VCaP (cell line): ENCODE measurements at regions not wholly inside any gene's neighbourhood (a gene's known extent, or its start where the extent isn't known, plus 50 kb on each side); places are given as distances from the start of the nearest gene placed in this dataset.

Source experiments
- H3K27ac ChIP-seq: fragments of 450-650 bp; 2 replicates; pipeline ENCODE4 v1.5.1; 2017
- CTCF ChIP-seq: fragments of 450-650 bp; conservative IDR thresholded peaks from 2 replicates; pipeline ENCODE4 v1.5.1; 2017; ENCODE audit warnings: mild to moderate bottlenecking, moderate library complexity

DNA sequence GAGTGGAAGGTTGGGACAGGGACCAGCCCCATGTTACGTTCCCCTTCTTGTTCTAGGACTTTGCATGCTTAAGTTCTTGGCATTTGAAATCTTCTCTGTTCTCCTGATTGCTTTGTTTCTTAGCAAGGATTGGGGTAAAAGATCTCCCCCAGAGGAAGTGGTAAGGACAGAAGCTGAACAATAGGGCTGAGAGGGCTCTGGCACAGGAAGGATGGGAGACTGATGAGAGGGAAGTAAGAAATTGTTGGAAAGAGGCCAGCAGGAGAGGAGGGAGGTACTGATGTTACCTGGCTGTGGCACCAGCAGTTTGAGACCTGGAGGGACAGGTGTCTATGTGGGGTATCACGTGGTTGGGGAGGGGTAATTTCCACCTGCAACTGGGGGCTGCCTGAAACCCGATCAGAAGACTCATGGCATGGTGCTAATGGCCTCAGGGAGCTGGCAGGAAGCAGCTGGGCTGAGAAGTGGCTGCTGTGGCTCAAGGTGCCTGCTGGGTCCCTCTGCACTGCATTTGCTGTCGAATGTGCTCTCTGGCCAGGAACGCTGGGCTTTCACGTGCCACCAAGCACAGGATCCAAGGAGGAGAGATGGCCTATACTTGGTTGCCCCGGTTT lies 108.4 kb downstream of the LSM3 start:
- TF ChIP-seq CTCF = no peak

GRCh38 chr3:14288177-14288788 lies 109.7 kb downstream of the LSM3 start:
- TF ChIP-seq CTCF = no peak
- no peak overlapping the region for H3K27ac ChIP-seq

More for the DNA sequence above, 108.4 kb downstream of the LSM3 start:
- H3K27ac ChIP-seq = no peak overlapping the region

DNA sequence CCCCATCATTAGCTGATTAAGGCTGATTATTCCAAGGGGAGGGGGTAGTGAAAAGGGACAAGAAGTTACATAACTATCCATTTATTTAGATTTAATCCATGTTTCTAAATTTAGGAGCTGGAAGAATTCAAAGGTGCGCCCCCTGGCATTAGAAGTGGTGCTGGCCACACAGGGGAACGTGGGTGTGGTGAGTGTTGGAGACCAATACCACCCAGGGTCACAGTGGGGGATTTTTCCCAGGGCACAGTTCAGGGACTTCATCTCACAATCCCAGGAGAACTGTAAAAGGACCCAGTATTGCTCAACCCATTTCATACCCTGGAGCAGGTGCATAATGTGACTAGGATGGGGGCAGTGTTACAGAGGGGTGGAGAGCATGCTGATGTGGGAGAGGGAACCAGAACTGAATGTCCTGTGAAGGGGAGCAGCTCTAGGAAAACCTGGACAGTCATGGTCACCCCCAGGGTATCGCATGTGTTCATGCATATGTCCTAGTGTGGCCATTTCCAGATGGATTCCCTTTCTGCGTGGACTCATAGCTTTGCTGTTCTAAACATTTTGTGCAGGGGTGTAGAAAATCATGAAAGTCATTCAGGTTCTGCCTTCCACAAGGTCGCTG lies 110.3 kb downstream of the LSM3 start:
- no peak for TF ChIP-seq CTCF
- H3K27ac ChIP-seq = no peak overlapping the region

GRCh38 chr3:14289590-14290461 lies 111.2 kb downstream of the LSM3 start:
- no peak overlapping the region for H3K27ac ChIP-seq
- TF ChIP-seq CTCF = no peak

- H3K27ac ChIP-seq = no peak overlapping the region
- TF ChIP-seq CTCF = no peak
Observed at GRCh38 chr3:14290631-14291385, 111.6 kb upstream of the SLC6A6 start.

- no peak for TF ChIP-seq CTCF
- no peak overlapping the region for H3K27ac ChIP-seq
Observed at GRCh38 chr3:14295037-14295436, 107.4 kb upstream of the SLC6A6 start.
